GM12878 (cell line): ENCODE measurements at regions not wholly inside any gene's neighbourhood (a gene's known extent, or its start where the extent isn't known, plus 50 kb on each side); places are given as distances from the start of the nearest gene placed in this dataset.

Experiments
- ATAC-seq: fragments of 200-7000 bp; cut with Tn5 transposase; 3 replicates; pipeline ENCODE4 v1.9.1; 2020; ENCODE audit warnings: mild to moderate bottlenecking, moderate library complexity
- BruUV-seq: library from RNA; stranded (reverse); fragments of 400-500 nt; replicated peaks from 2 replicates; lab custom pipeline; 2021; lab: Mats Ljungman, UMichigan
- CTCF ChIA-PET: fragments of 300-600 bp; sonication (Branson Sonifier 250); formaldehyde crosslinking; extraction: SDS; loops from one replicate; lab custom pipeline; 2021; ENCODE audit warnings: inconsistent platforms; lab: Yijun Ruan, JAX
- POLR2A ChIA-PET: fragments of 350-600 bp; formaldehyde crosslinking; extraction: SDS; loops from one replicate; lab custom pipeline; 2021; ENCODE audit warnings: inconsistent platforms; lab: Charles Lee
- RAD21 ChIA-PET: fragments of 300-600 bp; sonication (Branson Sonifier 250); formaldehyde crosslinking; loops from one replicate; lab custom pipeline; 2023; ENCODE audit warnings: antibody characterized with exemption; ENCODE audit not compliant: unreplicated experiment; lab: Charles Lee
- SMC1A ChIA-PET: fragments of 300-600 bp; sonication (Branson Sonifier 250); formaldehyde crosslinking; loops from one replicate; lab custom pipeline; 2023; ENCODE audit not compliant: unreplicated experiment, uncharacterized antibody; lab: Charles Lee
- DNase-seq: peaks from one replicate; pipeline ENCODE4 v3.0.0-alpha.2; 2011; ENCODE audit warnings: low read depth, low spot score
- FAIRE-seq: peaks from 3 replicates; lab custom pipeline; 2011; peaks lifted over from hg19 to GRCh38; lab: Jason Lieb, UNC
- H2AFZ ChIP-seq: 2 replicates; pipeline ENCODE4 v1.6.0; 2011; ENCODE audit warnings: low read depth, low read length, control low read depth; ENCODE audit not compliant: control insufficient read depth
- H3K27ac ChIP-seq: 2 replicates; pipeline ENCODE4 v1.5.1; 2011; ENCODE audit warnings: control low read depth; ENCODE audit not compliant: control insufficient read depth, insufficient read depth
- H3K27me3 ChIP-seq, 2 experiments: replicated peaks in 1 of 2; 2 replicates each; pipeline versions ENCODE4 v1.6.0 to v1.6.1; 2011; ENCODE audit warnings: low read length in 1 of 2; ENCODE audit not compliant: control insufficient read depth in 2 of 2, insufficient read depth in 2 of 2
- H3K36me3 ChIP-seq, 2 experiments: 2 replicates each; pipeline ENCODE4 v1.5.1; 2011; ENCODE audit warnings: low read length in 1 of 2; ENCODE audit not compliant: control insufficient read depth in 2 of 2, insufficient read depth in 2 of 2
- H3K4me1 ChIP-seq: 2 replicates; pipeline ENCODE4 v1.6.1; 2011; ENCODE audit warnings: mild to moderate bottlenecking, low read length, moderate library complexity, mixed read lengths; ENCODE audit not compliant: control insufficient read depth, insufficient read depth
- H3K4me2 ChIP-seq: 2 replicates; pipeline ENCODE4 v1.6.0; 2011; ENCODE audit warnings: control low read depth; ENCODE audit not compliant: control insufficient read depth, insufficient read depth
- H3K4me3 ChIP-seq: fragments of 200-600 bp; sonication (generic); 2 replicates; pipeline ENCODE4 v1.5.1; 2016
- H3K79me2 ChIP-seq: 2 replicates; pipeline ENCODE4 v1.6.0; 2011; ENCODE audit warnings: low read length; ENCODE audit not compliant: control insufficient read depth, insufficient read depth
- H3K9ac ChIP-seq: 2 replicates; pipeline ENCODE4 v1.8.0; 2011; ENCODE audit warnings: low read length, control low read depth, mixed read lengths; ENCODE audit not compliant: control insufficient read depth, insufficient read depth
- H3K9me3 ChIP-seq: replicated peaks from 3 replicates; pipeline ENCODE4 v1.5.1; 2011; ENCODE audit warnings: mild to moderate bottlenecking, low read length; ENCODE audit not compliant: control insufficient read depth, insufficient read depth
- H4K20me1 ChIP-seq: 2 replicates; pipeline ENCODE4 v1.6.0; 2011; ENCODE audit not compliant: control insufficient read depth, insufficient read depth
- BCLAF1 ChIP-seq: fragments of 450-650 bp; IDR thresholded peaks from 2 replicates; pipeline ENCODE4 v1.6.1; 2017; ENCODE audit warnings: antibody characterized with exemption, mild to moderate bottlenecking, moderate library complexity
- BRCA1 ChIP-seq: IDR thresholded peaks from 2 replicates; pipeline ENCODE4 v1.6.1; 2011; ENCODE audit warnings: low read depth, low read length, improper control_type of control experiment
- CUX1 ChIP-seq: IDR thresholded peaks from 2 replicates; pipeline ENCODE4 v1.6.1; 2012; ENCODE audit warnings: improper control_type of control experiment, low read depth, low read length; ENCODE audit not compliant: insufficient replicate concordance
- MAX ChIP-seq: IDR thresholded peaks from 2 replicates; pipeline ENCODE4 v1.6.1; 2012; ENCODE audit warnings: low read depth, low read length, improper control_type of control experiment
- NFIC ChIP-seq: IDR thresholded peaks from 2 replicates; pipeline ENCODE4 v1.6.1; 2012; ENCODE audit warnings: low read depth, mild to moderate bottlenecking, inconsistent platforms, low read length, moderate library complexity
- PKNOX1 ChIP-seq: fragments of 450-650 bp; IDR thresholded peaks from 2 replicates; pipeline ENCODE4 v1.6.1; 2016; ENCODE audit warnings: mild to moderate bottlenecking
- PML ChIP-seq: IDR thresholded peaks from 2 replicates; pipeline ENCODE4 v1.6.1; 2012; ENCODE audit warnings: low read length, inconsistent platforms
- POLR2A ChIP-seq: IDR thresholded peaks from 2 replicates; pipeline ENCODE4 v1.6.1; 2011; ENCODE audit warnings: low read depth, mild to moderate bottlenecking, low read length
- RUNX3 ChIP-seq: IDR thresholded peaks from 2 replicates; pipeline ENCODE4 v1.6.1; 2012; ENCODE audit warnings: low read length, inconsistent platforms
- TARDBP ChIP-seq: IDR thresholded peaks from 2 replicates; pipeline ENCODE4 v1.6.1; 2016; ENCODE audit warnings: borderline replicate concordance
- ZBTB11 ChIP-seq: fragments of 450-650 bp; formaldehyde crosslinking; IDR thresholded peaks from 2 replicates; pipeline ENCODE4 v1.5.0; 2022; ENCODE audit warnings: mild to moderate bottlenecking, missing genetic modification characterization
- WGBS: methylation state at CpG from one replicate; pipeline ENCODE4 v1.1.6; 2016; ENCODE audit warnings: low lambda C conversion rate; ENCODE audit not compliant: insufficient replicate concordance, insufficient coverage; ENCODE audit errors: missing lambda C conversion rate; 5-methylcytosine and 5-hydroxymethylcytosine counted together
- in situ Hi-C: fragments of 300-500 bp; cut with MboI; formaldehyde crosslinking; loops from 9 replicates; pipeline ENCODE4 v1.14.3; 2018; ENCODE audit warnings: mixed read lengths
- intact Hi-C: fragments of 100-400 bp; cut with micrococcal nuclease; formaldehyde crosslinking; loops from one replicate; pipeline ENCODE4 v1.14.2; 2022; ENCODE audit not compliant: unreplicated experiment

GRCh38 chr6:144497650-144498049 is 212.5 kb downstream of the UTRN start (continued):
- TF ChIP-seq PML (no peak), NFIC (no peak), RUNX3 (no peak), CUX1 (no peak), MAX (no peak)
- TF ChIP-seq, all 136 proteins: peak for 0

- DNase-seq (no peak), ATAC-seq (no peak)
- intact Hi-C loops: no loop called here
- TF ChIP-seq TARDBP (no peak), BCLAF1 (no peak), POLR2A (no peak), BRCA1 (no peak), PKNOX1 (no peak), ZBTB11 (CRISPR knock-in tag) (no peak)
Observed at GRCh38 chr6:144500892-144501291, 215.8 kb downstream of the UTRN start.

More at GRCh38 chr6:144500892-144501291, 215.8 kb downstream of the UTRN start:
- SMC1A ChIA-PET: interaction anchor here (1.6 kb wide), 1 partner anchor 10 kb away, joined by 8 read pairs; no protein-coding TSS in a partner anchor
- in situ Hi-C loops: no loop called here
- FAIRE-seq: no peak
- no peaks in the 10 kb centered on the region; the same call in 1 of the 3 replicates for H3K9me3 ChIP-seq
- peaks cover 0 to 17% of the 10 kb centered on the region in 2 experiments; a peak in 2 of 4 replicates for H3K36me3 ChIP-seq
- CTCF ChIA-PET: interaction anchor here (1.1 kb wide), 1 partner anchor 238 kb away, joined by 3 read pairs; no protein-coding TSS in a partner anchor
- H3K79me2 ChIP-seq: no peaks in the 10 kb centered on the region
- H3K9ac ChIP-seq: no peak overlapping the region
- no peak overlapping the region for H3K4me2 ChIP-seq
- H4K20me1 ChIP-seq: no peaks in the 10 kb centered on the region
- H3K27me3 ChIP-seq: no peaks in the 10 kb centered on the region
- RAD21 ChIA-PET: no interaction called here
- H3K4me1 ChIP-seq: no peaks in the 10 kb centered on the region
- no peak overlapping the region for H3K4me3 ChIP-seq
- no peak overlapping the region for H3K27ac ChIP-seq
- BruUV-seq: no TSS peak
- POLR2A ChIA-PET: no interaction called here
- H2AFZ ChIP-seq: no peak overlapping the region
- WGBS: 38% methylated on average over 3 of the region's 3 CpGs
